GF-D8 (cell line): ENCODE measurements at regions not wholly inside any gene's neighbourhood (a gene's known extent, or its start where the extent isn't known, plus 50 kb on each side); places are given as distances from the start of the nearest gene placed in this dataset.

Source experiments
- DNase-seq: peaks from one replicate; lab custom pipeline; 2025; lab: John Stamatoyannopoulos, UW

- DNase-seq, result no peak
These were observed 161.7 kb upstream of the UBE2E1 start for GRCh38 chr3:23644099-23644498.

DNA sequence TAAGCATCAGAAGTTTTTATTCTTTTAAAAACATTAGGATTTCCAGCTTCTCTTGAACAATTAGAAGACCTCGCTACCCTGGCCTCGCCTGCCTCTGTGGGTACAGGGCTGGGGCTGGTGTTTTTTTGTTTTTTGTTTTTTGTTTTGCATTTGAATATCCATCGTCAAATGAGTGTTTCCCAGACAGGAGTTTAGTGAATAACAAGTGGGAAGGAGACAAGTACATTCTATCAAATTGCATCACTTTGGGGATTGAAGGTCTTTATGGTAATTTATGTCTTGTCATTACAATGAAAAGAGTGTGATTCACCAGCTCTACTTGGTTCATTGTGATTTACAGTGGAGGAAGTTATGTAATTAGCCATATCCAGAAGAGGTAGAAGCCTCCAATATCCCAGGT lies 161.1 kb upstream of the UBE2E1 start:
- no peak for DNase-seq

DNA sequence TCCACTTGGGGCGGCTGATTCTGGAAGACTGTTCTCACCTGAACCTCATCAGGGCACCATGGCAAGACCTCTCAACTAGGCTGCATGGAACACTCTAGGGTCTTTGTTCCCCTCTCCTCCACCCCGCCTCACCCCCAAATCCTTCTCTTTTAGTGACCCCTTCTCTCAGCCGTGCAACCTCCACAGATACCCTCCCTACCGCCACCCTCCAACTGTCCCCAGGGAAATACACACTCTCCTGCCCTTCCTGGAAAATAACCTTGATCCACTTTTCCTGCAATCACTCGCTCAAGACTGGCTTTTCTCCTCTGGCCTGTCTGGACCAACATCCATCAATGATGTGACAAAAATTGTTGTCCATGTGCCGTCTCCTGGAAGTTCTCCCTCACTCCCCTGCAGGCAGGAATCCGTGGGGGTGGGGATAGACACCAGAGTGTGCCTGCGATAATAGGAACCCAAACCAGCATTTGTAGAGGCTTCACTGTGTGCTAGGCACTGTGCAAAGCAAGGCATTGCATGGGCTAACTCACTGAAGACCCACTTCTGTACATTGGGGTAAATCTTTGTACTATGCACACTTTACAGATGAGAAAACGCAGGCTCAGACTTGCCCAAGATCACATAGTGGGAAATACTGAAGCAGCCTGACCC lies 160.1 kb upstream of the UBE2E1 start:
- DNase-seq, result no peak

DNA sequence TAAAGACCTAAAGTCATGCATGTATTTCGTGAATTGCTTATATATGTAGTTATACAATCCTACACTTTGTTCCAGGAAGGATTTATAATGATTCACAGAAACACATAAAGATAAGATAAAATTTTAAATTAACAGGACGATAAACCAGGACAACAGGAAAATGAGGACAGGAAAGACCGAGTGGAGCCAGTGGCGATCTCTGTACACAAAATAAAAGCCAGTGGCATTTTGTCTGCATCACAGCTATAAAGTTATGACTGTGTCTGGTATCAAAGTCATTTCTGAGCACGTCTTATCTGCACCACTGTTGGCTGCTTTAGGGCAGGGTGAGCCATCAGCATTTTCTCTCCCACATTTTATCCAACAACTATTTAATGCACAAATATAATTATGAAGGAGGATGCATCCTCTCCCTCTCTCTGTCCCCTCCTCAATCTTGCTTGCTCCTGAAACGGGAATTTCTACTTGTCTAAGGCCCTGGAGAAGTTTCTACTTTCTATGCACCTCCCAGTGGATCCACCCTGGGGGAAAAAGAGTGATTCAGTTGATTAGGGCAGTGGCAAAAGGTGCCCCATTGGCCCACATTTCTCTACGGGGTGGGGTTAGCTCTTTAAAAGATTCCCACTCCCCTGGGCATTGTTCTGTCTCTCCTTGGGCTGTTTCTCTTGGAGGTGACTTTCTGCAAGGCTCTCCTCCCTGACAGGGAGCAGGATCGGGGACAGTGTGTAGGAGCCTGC lies 159.4 kb upstream of the UBE2E1 start:
- DNase-seq, result no peak

DNA sequence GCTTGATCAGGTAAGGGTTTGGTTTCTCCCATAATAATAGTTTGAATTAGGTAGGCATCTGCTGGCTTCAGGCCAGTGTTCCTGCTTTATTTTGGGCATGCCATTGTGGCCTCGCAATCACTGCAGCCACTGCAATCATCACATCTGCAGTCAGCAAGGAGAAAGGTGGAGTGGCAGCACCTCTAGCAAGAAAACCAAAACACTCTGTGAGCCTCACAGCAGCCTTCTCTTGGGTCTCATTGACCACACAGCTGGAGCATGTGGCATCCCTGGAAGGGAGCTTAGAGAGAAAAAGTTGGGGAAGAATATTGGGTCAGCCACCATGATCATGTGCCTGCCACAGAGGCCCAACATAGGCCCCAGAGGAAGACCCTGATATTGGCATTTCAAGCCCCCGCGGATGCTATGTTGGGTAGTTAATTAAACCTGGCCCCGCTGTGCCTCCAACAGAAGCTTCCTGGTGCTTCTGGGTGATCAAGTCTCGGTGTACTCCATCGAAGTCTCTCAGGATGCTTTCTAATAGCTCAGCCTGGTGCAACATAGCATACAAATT lies 158.0 kb upstream of the UBE2E1 start:
- no peak for DNase-seq

DNA sequence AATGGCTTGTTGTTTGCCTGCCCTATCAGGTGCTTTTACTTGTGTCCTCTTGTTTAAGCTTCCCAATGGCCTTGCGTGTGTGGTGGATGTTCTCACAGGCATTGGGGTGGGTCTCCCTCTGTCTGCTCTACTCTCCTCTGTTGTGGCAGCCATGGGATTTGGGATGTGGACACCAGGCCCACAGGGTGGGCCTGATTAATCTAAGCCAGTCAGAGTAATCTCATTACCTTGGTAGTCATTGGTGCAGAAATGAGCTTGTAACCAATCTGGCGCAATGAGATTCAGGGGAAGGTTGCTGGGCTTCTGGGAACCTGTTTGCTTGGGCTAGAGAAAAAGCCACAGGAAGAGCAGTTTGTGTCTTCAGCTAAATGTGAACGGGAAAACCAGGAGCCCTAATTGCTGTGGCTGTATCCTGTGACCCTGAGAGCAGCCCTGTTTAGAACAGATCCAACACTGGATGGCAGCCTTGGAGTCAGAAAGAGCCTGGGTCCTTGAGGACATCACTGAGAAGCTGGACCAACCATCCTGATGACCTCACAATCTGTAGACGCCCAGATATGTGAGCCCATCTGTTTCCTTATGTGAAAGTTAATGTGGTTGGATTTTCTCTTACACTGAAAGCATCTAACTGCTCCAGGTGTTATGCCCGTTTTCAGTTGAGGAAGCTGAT lies 157.3 kb upstream of the UBE2E1 start:
- no peak for DNase-seq

DNA sequence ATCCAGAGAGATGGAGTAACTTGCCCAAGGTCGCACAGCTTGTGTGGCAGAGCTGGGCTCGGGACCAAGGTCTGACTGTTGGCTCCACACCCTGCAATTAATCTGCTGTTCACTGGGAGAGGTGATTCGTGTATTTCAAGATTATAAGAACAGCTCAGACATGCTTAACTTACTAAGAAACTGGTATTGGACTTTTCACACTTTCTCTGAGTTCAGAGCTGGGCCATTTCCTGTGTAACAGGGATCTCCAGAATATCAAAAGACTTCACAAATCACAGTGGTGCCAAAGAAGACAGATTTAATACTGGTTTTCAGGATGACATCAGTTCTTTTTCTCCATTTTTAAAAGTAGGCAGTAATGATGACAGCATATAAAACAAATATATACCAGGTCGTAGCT lies 156.8 kb upstream of the UBE2E1 start:
- no peak for DNase-seq

GRCh38 chr3:23649448-23649847 lies 156.3 kb upstream of the UBE2E1 start:
- no peak for DNase-seq

DNA sequence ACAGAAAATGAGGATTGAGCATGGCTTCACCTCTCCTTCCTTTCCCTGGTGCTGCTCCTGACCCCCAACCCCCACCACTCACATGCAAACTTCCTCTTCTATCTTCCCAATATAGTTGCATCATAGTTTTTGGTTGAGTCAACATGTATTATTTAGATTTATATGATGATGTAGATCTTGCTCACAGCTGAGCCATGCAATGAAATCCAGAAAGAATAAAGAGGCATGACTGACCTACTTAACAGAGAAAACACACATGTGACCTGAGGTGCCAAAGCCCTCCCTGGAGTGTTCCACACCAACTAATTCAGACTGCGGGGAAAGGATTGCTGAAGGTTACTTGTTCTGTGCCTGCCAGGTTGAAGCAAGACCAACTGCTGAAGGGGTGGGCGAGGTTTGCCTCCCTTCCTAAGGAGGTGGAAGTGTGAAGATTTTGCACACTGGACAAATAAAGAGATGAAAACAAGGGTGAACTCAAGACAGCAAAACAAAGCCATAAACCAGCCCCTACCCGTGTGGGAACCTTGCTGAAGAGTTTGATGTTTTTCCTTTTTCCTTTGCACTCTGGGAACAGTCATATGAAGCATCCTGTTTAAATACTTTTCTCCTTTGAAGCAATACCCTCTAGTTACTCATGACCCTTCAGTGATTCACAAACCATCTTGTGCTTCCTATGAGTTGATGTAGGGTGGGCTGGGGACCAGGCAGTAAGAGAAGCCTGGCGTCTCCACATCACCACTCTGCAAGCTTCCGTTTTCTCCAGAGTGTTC lies 155.2 kb upstream of the UBE2E1 start:
- DNase-seq, result no peak

- no peak for DNase-seq
These were observed 151.9 kb upstream of the UBE2E1 start for GRCh38 chr3:23653647-23654525.

DNA sequence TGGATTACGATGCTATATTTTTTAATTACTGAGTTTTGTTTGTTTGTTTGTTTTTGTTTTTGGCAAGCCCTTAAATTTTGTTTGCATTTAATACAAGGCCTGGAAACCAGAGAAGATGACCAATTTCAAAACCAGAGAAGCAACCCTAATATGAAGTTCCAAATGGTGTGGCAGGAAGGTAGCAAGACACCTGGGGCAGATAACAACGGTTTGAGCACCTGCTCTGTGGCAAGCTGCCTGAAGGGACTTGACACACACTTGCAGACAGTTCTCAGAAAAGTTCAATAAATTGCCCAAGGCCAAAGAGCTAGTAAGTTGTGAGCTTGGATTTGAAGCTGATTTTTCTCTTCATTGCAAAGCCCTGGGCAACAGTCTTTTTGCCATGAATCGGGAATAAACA lies 151.2 kb upstream of the UBE2E1 start:
- no peak for DNase-seq

DNA sequence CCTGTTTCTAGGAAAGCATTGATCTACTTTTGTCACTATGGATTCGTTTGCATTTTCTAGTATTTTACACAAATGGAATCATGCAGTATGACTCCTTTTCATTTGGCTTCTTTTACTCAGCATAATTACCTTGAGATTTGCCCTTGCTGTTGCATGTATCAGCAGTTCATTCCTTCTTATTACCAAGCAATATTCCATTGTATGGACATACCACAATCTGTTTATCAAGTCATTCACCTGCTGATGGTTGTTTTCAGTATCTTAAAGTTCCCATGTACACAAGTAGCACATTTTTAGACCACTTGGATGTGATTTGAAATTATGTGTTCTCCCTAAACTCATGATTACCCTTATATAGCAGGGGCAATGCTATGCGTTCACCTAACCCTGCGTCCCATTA lies 150.0 kb upstream of the UBE2E1 start:
- no peak for DNase-seq

- DNase-seq, result no peak
These were observed 149.6 kb upstream of the UBE2E1 start for GRCh38 chr3:23656199-23656598.

DNA sequence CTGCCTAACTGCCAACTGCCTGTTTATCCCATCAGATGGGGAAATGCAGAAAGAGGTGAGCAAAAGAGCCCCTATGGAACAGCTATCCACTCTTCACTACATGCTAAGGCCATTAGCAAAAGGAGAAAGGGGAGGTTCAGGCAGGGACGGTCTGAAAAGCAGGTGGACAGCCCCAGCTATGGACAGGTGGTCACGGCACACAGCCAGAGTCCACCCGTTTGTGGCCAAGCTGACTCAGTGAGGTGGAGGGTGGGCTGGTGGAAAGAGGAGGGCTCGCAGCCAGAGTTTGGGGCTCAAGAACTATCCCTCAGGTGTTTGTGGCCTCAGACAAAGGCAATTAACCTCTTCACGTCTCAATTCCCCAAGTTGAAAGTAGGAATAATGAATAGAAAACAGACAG lies 148.9 kb upstream of the UBE2E1 start:
- no peak for DNase-seq

GRCh38 chr3:23657647-23658046 lies 148.1 kb upstream of the UBE2E1 start:
- DNase-seq, result no peak

- no peak for DNase-seq
These were observed 146.5 kb upstream of the UBE2E1 start for GRCh38 chr3:23659274-23659673.

DNA sequence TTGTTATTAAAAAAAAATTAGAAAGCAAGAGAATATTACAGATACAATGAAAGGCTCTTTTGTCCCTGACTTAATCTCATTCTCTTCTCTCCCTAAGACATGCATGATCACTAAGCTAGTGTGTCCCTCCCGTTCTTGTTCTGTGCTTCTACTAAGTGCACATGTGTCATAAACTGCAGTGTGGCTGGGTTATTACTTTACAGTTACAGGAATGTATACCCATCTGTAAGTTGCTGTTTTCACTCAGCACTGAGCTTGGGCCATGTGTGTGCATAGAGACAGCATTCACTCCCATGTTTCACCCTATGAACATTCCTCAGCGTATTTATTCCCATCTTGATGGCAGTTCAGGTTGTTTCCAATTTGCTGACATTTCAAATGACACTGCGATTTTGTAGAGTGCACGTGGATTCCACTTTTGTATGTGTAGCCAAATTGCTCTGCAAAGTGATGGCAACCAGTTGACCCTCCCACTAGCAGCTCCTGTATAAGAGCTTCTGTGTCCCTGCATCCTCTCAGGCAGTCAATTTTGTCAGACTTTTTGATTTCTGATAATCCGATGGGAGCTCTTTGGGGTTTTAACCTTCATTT lies 145.8 kb upstream of the UBE2E1 start:
- DNase-seq, result no peak

- DNase-seq, result no peak
These were observed 143.6 kb upstream of the UBE2E1 start for GRCh38 chr3:23662079-23662617.

DNA sequence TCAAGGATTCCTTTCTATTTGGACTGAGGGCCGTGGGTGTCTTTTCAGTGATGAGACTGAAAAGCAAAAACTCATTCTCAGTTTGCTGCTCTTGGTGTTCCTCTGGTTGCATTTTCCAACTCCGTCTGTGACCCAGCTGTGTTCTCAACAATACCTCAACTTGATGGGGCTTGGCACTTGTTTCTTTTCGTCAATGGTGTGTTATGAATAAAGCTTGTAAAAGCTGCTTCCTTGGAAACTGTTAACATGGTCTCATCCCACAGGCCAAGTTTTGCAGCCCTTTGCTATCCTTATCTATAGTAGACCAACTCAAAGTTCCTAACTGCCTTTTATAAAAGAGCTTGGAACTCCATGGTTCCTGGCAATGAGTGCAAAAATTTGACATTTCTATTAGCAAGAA lies 142.5 kb upstream of the UBE2E1 start:
- DNase-seq, result no peak

- no peak for DNase-seq
These were observed 142.0 kb upstream of the UBE2E1 start for GRCh38 chr3:23663661-23664186.
